HTR-8/SVneo (cell line): ENCODE measurements at regions not wholly inside any gene's neighbourhood (a gene's known extent, or its start where the extent isn't known, plus 50 kb on each side); places are given as distances from the start of the nearest gene placed in this dataset.

Source experiments
- DNase-seq: peaks from one replicate; pipeline ENCODE4 v3.0.0; 2011; ENCODE audit warnings: low spot score, mixed read lengths; ENCODE audit not compliant: insufficient read length
- FAIRE-seq: peaks from 2 replicates; lab custom pipeline; 2011; peaks lifted over from hg19 to GRCh38; lab: Jason Lieb, UNC

GRCh38 chr9:90310521-90310876 lies 332.1 kb downstream of the DIRAS2 start:
- FAIRE-seq (no peak), DNase-seq (no peak)

- no peak for FAIRE-seq
- DNase-seq, result no peak
These were observed 330.8 kb downstream of the DIRAS2 start for GRCh38 chr9:90311811-90312210.

- no peak for FAIRE-seq
- no peak for DNase-seq
These were observed 320.3 kb downstream of the DIRAS2 start for GRCh38 chr9:90322296-90322695.

- no peak for DNase-seq
- no peak for FAIRE-seq
These were observed 316.5 kb downstream of the DIRAS2 start for GRCh38 chr9:90325913-90326653.

- no peak for FAIRE-seq
- DNase-seq, result no peak
These were observed 312.4 kb downstream of the DIRAS2 start for GRCh38 chr9:90330231-90330630.

- no peak for FAIRE-seq
- no peak for DNase-seq
These were observed 310.6 kb downstream of the DIRAS2 start for GRCh38 chr9:90331826-90332575.

- no peak for FAIRE-seq
- no peak for DNase-seq
These were observed 309.4 kb downstream of the DIRAS2 start for GRCh38 chr9:90333226-90333625.

- DNase-seq (no peak), FAIRE-seq (no peak)
These were observed 302.2 kb downstream of the DIRAS2 start for GRCh38 chr9:90340421-90340820.

- DNase-seq, result no peak
- FAIRE-seq, result no peak
These were observed 300.0 kb downstream of the DIRAS2 start for GRCh38 chr9:90342607-90343006.

- FAIRE-seq, result no peak
- no peak for DNase-seq
These were observed 299.3 kb downstream of the DIRAS2 start for GRCh38 chr9:90343366-90343765.

- FAIRE-seq, result no peak
- no peak for DNase-seq
These were observed 298.6 kb downstream of the DIRAS2 start for GRCh38 chr9:90343991-90344390.

GRCh38 chr9:90365666-90366065 lies 277.0 kb downstream of the DIRAS2 start:
- no peak for DNase-seq
- FAIRE-seq, result no peak

GRCh38 chr9:90368241-90368640 lies 274.4 kb downstream of the DIRAS2 start:
- DNase-seq (no peak), FAIRE-seq (no peak)

GRCh38 chr9:90368928-90369327 lies 273.7 kb downstream of the DIRAS2 start:
- DNase-seq, result no peak
- no peak for FAIRE-seq

GRCh38 chr9:90379771-90380170 lies 262.9 kb downstream of the DIRAS2 start:
- no peak for DNase-seq
- no peak for FAIRE-seq

- no peak for FAIRE-seq
These were observed 257.5 kb downstream of the DIRAS2 start for GRCh38 chr9:90385146-90385545.

GRCh38 chr9:90393365-90394152 lies 249.1 kb downstream of the DIRAS2 start:
- no peak for DNase-seq
- no peak for FAIRE-seq

More at GRCh38 chr9:90385146-90385545, 257.5 kb downstream of the DIRAS2 start:
- no peak for DNase-seq

GRCh38 chr9:90394871-90395270 lies 247.8 kb downstream of the DIRAS2 start:
- FAIRE-seq (no peak), DNase-seq (no peak)

GRCh38 chr9:90400091-90400490 lies 242.5 kb downstream of the DIRAS2 start:
- FAIRE-seq, result no peak
- DNase-seq, result no peak

GRCh38 chr9:90408659-90409058 lies 234.0 kb downstream of the DIRAS2 start:
- DNase-seq (no peak), FAIRE-seq (no peak)
